ENCODE measurements at regions not wholly inside any gene's neighbourhood (a gene's known extent, or its start where the extent isn't known, plus 50 kb on each side); places are given as distances from the start of the nearest gene placed in this dataset.
A peak's percentile ranks its signal among the peaks of the same experiment; 100 is the strongest.

GRCh38 chr21:24367936-24368335 is 1239.3 kb downstream of the MRPL39 start:
- Histone ChIP-seq H3K4me1 (no peaks in the 10 kb centered on the region), H3K4me2 (no peak overlapping the region), H3K36me3 (no peaks in the 10 kb centered on the region), H3K27me3 (no peaks in the 10 kb centered on the region), H4K20me1 (no peaks in the 10 kb centered on the region), H3K27ac (no peak overlapping the region), H3K4me3 (no peak overlapping the region), H3K9ac (no peak overlapping the region), H3K9me3 (no peaks in the 10 kb centered on the region)
- no peak for TF ChIP-seq Cebpa-rat (IDR thresholded peaks at IDR 0.05)

- no peak for TF ChIP-seq Cebpa-rat (IDR thresholded peaks at IDR 0.05)
- no peak overlapping the region for H3K9ac ChIP-seq
- H3K9me3 ChIP-seq: no peaks in the 10 kb centered on the region
- H3K27ac ChIP-seq: no peak overlapping the region
- H3K27me3 ChIP-seq: no peaks in the 10 kb centered on the region
- H3K36me3 ChIP-seq: no peaks in the 10 kb centered on the region
- no peaks in the 10 kb centered on the region for H3K4me1 ChIP-seq
- H4K20me1 ChIP-seq: no peaks in the 10 kb centered on the region
- H3K4me3 ChIP-seq: no peak overlapping the region
- no peak overlapping the region for H3K4me2 ChIP-seq
Observed at GRCh38 chr21:24353492-24353891, 1253.8 kb downstream of the MRPL39 start.

- Histone ChIP-seq H3K4me3 (no peak overlapping the region), H3K27me3 (no peaks in the 10 kb centered on the region), H3K4me2 (peak overlapping the region; percentile 69), H3K4me1 (peaks cover 17% of the 10 kb centered on the region), H3K9me3 (no peaks in the 10 kb centered on the region), H3K36me3 (no peaks in the 10 kb centered on the region), H3K27ac (peak overlapping the region; percentile 46), H3K9ac (no peak overlapping the region), H4K20me1 (no peaks in the 10 kb centered on the region)
- TF ChIP-seq Cebpa-rat (IDR thresholded peaks at IDR 0.05): no peak
Observed at GRCh38 chr21:24339406-24339805, 1267.9 kb downstream of the MRPL39 start.

- Histone ChIP-seq H3K4me2 (no peak overlapping the region), H3K27ac (no peak overlapping the region)
- no peak for TF ChIP-seq Cebpa-rat (IDR thresholded peaks at IDR 0.05)
Observed at GRCh38 chr21:24336491-24336890, 1270.8 kb downstream of the MRPL39 start.

GRCh38 chr21:24323536-24323935 is 1283.7 kb downstream of the MRPL39 start:
- Histone ChIP-seq H3K4me3 (no peak overlapping the region), H3K4me1 (no peaks in the 10 kb centered on the region), H3K9me3 (no peaks in the 10 kb centered on the region), H3K9ac (no peak overlapping the region), H3K27me3 (no peaks in the 10 kb centered on the region), H3K36me3 (no peaks in the 10 kb centered on the region), H4K20me1 (no peaks in the 10 kb centered on the region), H3K27ac (no peak overlapping the region), H3K4me2 (no peak overlapping the region)
- no peak for TF ChIP-seq Cebpa-rat (IDR thresholded peaks at IDR 0.05)

More at GRCh38 chr21:24336491-24336890, 1270.8 kb downstream of the MRPL39 start:
- Histone ChIP-seq H4K20me1 (no peaks in the 10 kb centered on the region), H3K9me3 (no peaks in the 10 kb centered on the region), H3K4me3 (no peak overlapping the region), H3K27me3 (no peaks in the 10 kb centered on the region), H3K9ac (no peak overlapping the region), H3K4me1 (peaks cover 17% of the 10 kb centered on the region), H3K36me3 (no peaks in the 10 kb centered on the region)

- no peak overlapping the region for H3K4me3 ChIP-seq
- H4K20me1 ChIP-seq: no peaks in the 10 kb centered on the region
- no peak overlapping the region for H3K9ac ChIP-seq
- H3K4me2 ChIP-seq: no peak overlapping the region
- no peak overlapping the region for H3K27ac ChIP-seq
- no peaks in the 10 kb centered on the region for H3K36me3 ChIP-seq
- no peak for TF ChIP-seq Cebpa-rat (IDR thresholded peaks at IDR 0.05)
- H3K9me3 ChIP-seq: no peaks in the 10 kb centered on the region
- H3K4me1 ChIP-seq: no peaks in the 10 kb centered on the region
- no peaks in the 10 kb centered on the region for H3K27me3 ChIP-seq
Observed at GRCh38 chr21:24316277-24316922, 1290.9 kb downstream of the MRPL39 start.

GRCh38 chr21:24310788-24311187 is 1296.5 kb downstream of the MRPL39 start:
- no peaks in the 10 kb centered on the region for H3K36me3 ChIP-seq
- H3K4me2 ChIP-seq: no peak overlapping the region
- H3K27me3 ChIP-seq: no peaks in the 10 kb centered on the region
- no peak overlapping the region for H3K4me3 ChIP-seq
- H3K9me3 ChIP-seq: peaks cover 12% of the 10 kb centered on the region; the same call in 1 of the 2 replicates
- no peaks in the 10 kb centered on the region for H4K20me1 ChIP-seq
- H3K9ac ChIP-seq: no peak overlapping the region
- TF ChIP-seq Cebpa-rat (IDR thresholded peaks at IDR 0.05): no peak
- no peaks in the 10 kb centered on the region for H3K4me1 ChIP-seq
- H3K27ac ChIP-seq: no peak overlapping the region

GRCh38 chr21:24308183-24308582 is 1299.1 kb downstream of the MRPL39 start:
- Histone ChIP-seq H3K27ac (no peak overlapping the region), H3K36me3 (no peaks in the 10 kb centered on the region), H3K4me1 (no peaks in the 10 kb centered on the region), H3K9me3 (peaks cover 12% of the 10 kb centered on the region; the same call in 1 of the 2 replicates), H3K27me3 (no peaks in the 10 kb centered on the region), H4K20me1 (no peaks in the 10 kb centered on the region), H3K4me2 (no peak overlapping the region), H3K4me3 (no peak overlapping the region), H3K9ac (no peak overlapping the region)
- TF ChIP-seq Cebpa-rat (IDR thresholded peaks at IDR 0.05): no peak

GRCh38 chr21:24302400-24302799 is 1304.9 kb downstream of the MRPL39 start:
- no peak for TF ChIP-seq Cebpa-rat (IDR thresholded peaks at IDR 0.05)
- H3K9me3 ChIP-seq: no peaks in the 10 kb centered on the region
- H3K9ac ChIP-seq: no peak overlapping the region
- H3K4me3 ChIP-seq: no peak overlapping the region
- no peaks in the 10 kb centered on the region for H4K20me1 ChIP-seq
- H3K27me3 ChIP-seq: no peaks in the 10 kb centered on the region
- H3K36me3 ChIP-seq: no peaks in the 10 kb centered on the region
- no peak overlapping the region for H3K4me2 ChIP-seq
- H3K4me1 ChIP-seq: no peaks in the 10 kb centered on the region
- H3K27ac ChIP-seq: no peak overlapping the region

GRCh38 chr21:24298040-24298439 is 1309.2 kb downstream of the MRPL39 start:
- no peaks in the 10 kb centered on the region for H4K20me1 ChIP-seq
- H3K4me3 ChIP-seq: no peak overlapping the region
- no peak overlapping the region for H3K4me2 ChIP-seq
- no peaks in the 10 kb centered on the region for H3K36me3 ChIP-seq
- H3K27ac ChIP-seq: no peak overlapping the region
- H3K9me3 ChIP-seq: no peaks in the 10 kb centered on the region
- no peaks in the 10 kb centered on the region for H3K27me3 ChIP-seq
- no peak overlapping the region for H3K9ac ChIP-seq
- H3K4me1 ChIP-seq: no peaks in the 10 kb centered on the region
- TF ChIP-seq Cebpa-rat (IDR thresholded peaks at IDR 0.05): no peak

GRCh38 chr21:24294171-24294570 is 1313.1 kb downstream of the MRPL39 start:
- Histone ChIP-seq H3K27ac (no peak overlapping the region), H3K4me3 (no peak overlapping the region), H3K9me3 (no peaks in the 10 kb centered on the region), H3K4me2 (no peak overlapping the region), H3K4me1 (peaks cover 5% of the 10 kb centered on the region), H3K9ac (no peak overlapping the region), H3K27me3 (no peaks in the 10 kb centered on the region), H4K20me1 (no peaks in the 10 kb centered on the region), H3K36me3 (no peaks in the 10 kb centered on the region)
- TF ChIP-seq Cebpa-rat (IDR thresholded peaks at IDR 0.05): no peak
